Suprapubic skin (tissue), 4 donors: ENCODE measurements at regions not wholly inside any gene's neighbourhood (a gene's known extent, or its start where the extent isn't known, plus 50 kb on each side); places are given as distances from the start of the nearest gene placed in this dataset.

Source experiments
- POLR2A ChIP-seq, 2 donors: fragments of 450-650 bp; IDR thresholded peaks; one replicate each; pipeline ENCODE4 v1.6.1; 2017; ENCODE audit warnings: antibody characterized with exemption in 2 of 2, mild to moderate bottlenecking in 2 of 2, moderate library complexity in 2 of 2
- POLR2AphosphoS5 ChIP-seq, 3 donors: sonication (generic); formaldehyde crosslinking; IDR thresholded peaks; one replicate each; pipeline ENCODE4 v1.6.1; 2017; ENCODE audit warnings: antibody characterized with exemption in 3 of 3
- TF ChIP-seq, protein P1 (sequence below), 2 donors: fragments of 200-600 bp in 1 of 2; fragments of 450-650 bp in 1 of 2; sonication (generic) in 1 of 2; IDR thresholded peaks; one replicate each; pipeline ENCODE4 v1.5.1; 2016 to 2019; ENCODE audit warnings: antibody characterized with exemption in 2 of 2, mild to moderate bottlenecking in 1 of 2, moderate library complexity in 1 of 2

DNA sequence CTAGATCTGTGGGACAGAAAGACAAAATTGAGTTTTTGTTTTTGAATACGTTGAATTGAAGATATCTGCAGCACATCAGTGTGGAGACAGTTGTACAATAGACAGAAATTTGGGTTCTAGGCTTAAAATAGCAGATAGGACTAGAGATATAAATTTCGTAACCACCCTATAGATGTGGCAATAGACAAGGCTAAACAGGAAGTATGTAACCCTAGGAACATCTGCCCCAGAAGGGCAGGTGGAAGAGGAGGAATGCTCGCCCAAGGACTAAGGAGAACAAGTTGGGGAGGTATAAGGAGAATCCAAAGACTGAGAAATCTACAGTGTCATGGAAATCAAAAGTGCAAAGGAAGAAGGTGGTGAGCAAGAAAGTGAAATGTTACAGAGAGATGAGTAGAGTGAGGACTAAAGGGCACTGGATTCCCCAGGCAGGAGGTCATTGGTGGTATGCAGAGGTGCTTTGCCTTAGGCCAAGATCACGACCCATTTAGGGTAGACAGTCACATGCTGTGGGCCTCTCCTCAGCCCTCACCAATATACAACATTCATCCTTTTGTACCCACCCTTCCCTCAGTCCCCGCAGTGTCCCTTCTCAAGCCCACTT is 109.1 kb upstream of the ELL2 start:
- no peak for TF ChIP-seq POLR2A (IDR thresholded peaks at IDR 0.05)
- peak in 1 of 3 donors; percentile 26 for TF ChIP-seq POLR2AphosphoS5 (IDR thresholded peaks at IDR 0.05)
- TF ChIP-seq, protein P1, sequence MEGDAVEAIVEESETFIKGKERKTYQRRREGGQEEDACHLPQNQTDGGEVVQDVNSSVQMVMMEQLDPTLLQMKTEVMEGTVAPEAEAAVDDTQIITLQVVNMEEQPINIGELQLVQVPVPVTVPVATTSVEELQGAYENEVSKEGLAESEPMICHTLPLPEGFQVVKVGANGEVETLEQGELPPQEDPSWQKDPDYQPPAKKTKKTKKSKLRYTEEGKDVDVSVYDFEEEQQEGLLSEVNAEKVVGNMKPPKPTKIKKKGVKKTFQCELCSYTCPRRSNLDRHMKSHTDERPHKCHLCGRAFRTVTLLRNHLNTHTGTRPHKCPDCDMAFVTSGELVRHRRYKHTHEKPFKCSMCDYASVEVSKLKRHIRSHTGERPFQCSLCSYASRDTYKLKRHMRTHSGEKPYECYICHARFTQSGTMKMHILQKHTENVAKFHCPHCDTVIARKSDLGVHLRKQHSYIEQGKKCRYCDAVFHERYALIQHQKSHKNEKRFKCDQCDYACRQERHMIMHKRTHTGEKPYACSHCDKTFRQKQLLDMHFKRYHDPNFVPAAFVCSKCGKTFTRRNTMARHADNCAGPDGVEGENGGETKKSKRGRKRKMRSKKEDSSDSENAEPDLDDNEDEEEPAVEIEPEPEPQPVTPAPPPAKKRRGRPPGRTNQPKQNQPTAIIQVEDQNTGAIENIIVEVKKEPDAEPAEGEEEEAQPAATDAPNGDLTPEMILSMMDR (IDR thresholded peaks at IDR 0.05) = no peak
